ENCODE measurements at regions not wholly inside any gene's neighbourhood (a gene's known extent, or its start where the extent isn't known, plus 50 kb on each side); places are given as distances from the start of the nearest gene placed in this dataset.

GRCh38 chr11:129723146-129723760 lies 92.4 kb upstream of the TMEM45B start:
- TF ChIP-seq BACH2 (CRISPR knock-in tag; IDR thresholded peaks at IDR 0.05; ENCODE audit: borderline replicate concordance) (no peak), GLIS3 (CRISPR knock-in tag; IDR thresholded peaks at IDR 0.05) (no peak), PATZ1 (CRISPR knock-in tag; IDR thresholded peaks at IDR 0.05; ENCODE audit: borderline replicate concordance) (no peak), RARB (CRISPR knock-in tag; IDR thresholded peaks at IDR 0.05) (no peak), TOX (CRISPR knock-in tag; IDR thresholded peaks at IDR 0.05; ENCODE audit: borderline replicate concordance) (no peak), CREB5 (CRISPR knock-in tag; IDR thresholded peaks at IDR 0.05; ENCODE audit: low read depth) (no peak), ZC3H10 (CRISPR knock-in tag; IDR thresholded peaks at IDR 0.05) (no peak), CSDC2 (CRISPR knock-in tag; IDR thresholded peaks at IDR 0.05) (no peak), ZFP3 (CRISPR knock-in tag; IDR thresholded peaks at IDR 0.05) (no peak)
